Transverse colon (tissue), 4 donors: ENCODE measurements at regions not wholly inside any gene's neighbourhood (a gene's known extent, or its start where the extent isn't known, plus 50 kb on each side); places are given as distances from the start of the nearest gene placed in this dataset.

ENCODE experiments used
- DNase-seq: peaks from one replicate; pipeline ENCODE4 v3.0.0-alpha.2; 2019
- H3K27ac ChIP-seq, 4 donors: fragments of 200-600 bp; sonication (generic); 2 replicates each; pipeline ENCODE4 v1.5.1; 2016 to 2018; ENCODE audit warnings: inconsistent platforms in 4 of 4
- H3K27me3 ChIP-seq: fragments of 200-600 bp; sonication (generic); 2 replicates; pipeline ENCODE4 v1.5.1; 2017; ENCODE audit warnings: inconsistent platforms
- H3K36me3 ChIP-seq, 4 donors: fragments of 200-600 bp; sonication (generic); 2 replicates each; pipeline ENCODE4 v1.5.1; 2017 to 2019; ENCODE audit warnings: inconsistent platforms in 4 of 4
- H3K4me1 ChIP-seq, 4 donors: fragments of 200-600 bp; sonication (generic); 2 replicates each; pipeline ENCODE4 v1.5.1; 2017 to 2020; ENCODE audit warnings: inconsistent platforms in 4 of 4
- H3K4me3 ChIP-seq, 4 donors: fragments of 200-600 bp; sonication (generic); 1 replicate in 1 of 4; 2 replicates in 3 of 4; pipeline versions ENCODE4 v1.5.1 to v1.6.1; 2017 to 2019; ENCODE audit warnings: inconsistent platforms in 4 of 4
- H3K9me3 ChIP-seq, 2 donors: fragments of 200-600 bp; sonication (generic); 2 replicates each; pipeline ENCODE4 v1.5.1; 2017 to 2019; ENCODE audit warnings: inconsistent platforms in 2 of 2
- EP300 ChIP-seq: sonication (generic); formaldehyde crosslinking; IDR thresholded peaks from one replicate; pipeline ENCODE4 v1.6.1; 2017; ENCODE audit warnings: antibody characterized with exemption, low read depth
- POLR2A ChIP-seq: fragments of 450-650 bp; IDR thresholded peaks from one replicate; pipeline ENCODE4 v1.6.1; 2016; ENCODE audit warnings: antibody characterized with exemption, mild to moderate bottlenecking, moderate library complexity
- POLR2AphosphoS5 ChIP-seq, 3 donors: sonication (generic); formaldehyde crosslinking; IDR thresholded peaks; one replicate each; pipeline ENCODE4 v1.6.1; 2016; ENCODE audit warnings: antibody characterized with exemption in 3 of 3
- WGBS, 2 donors: methylation state at CpG; one replicate each; pipeline ENCODE4 v1.1.5; 2018; ENCODE audit warnings: low coverage in 1 of 2; 5-methylcytosine and 5-hydroxymethylcytosine counted together
- in situ Hi-C, 4 donors: fragments of 200-750 bp; cut with MboI; loops; one replicate each; pipeline versions ENCODE4 v1.15.0 to v1.15.1; 2017; ENCODE audit warnings: low sequenced_read_pairs in 3 of 4, low pct_ligation_motif_present in 1 of 4, low pct_unique_long_range_greater_than_20kb in 1 of 4
- intact Hi-C: fragments of 100-400 bp; cut with DNase I; formaldehyde crosslinking; loops from one replicate; pipeline ENCODE4 v1.15.1; 2023; ENCODE audit warnings: low total_unique reads
- TF ChIP-seq, protein P1 (sequence below), 5 experiments: fragments of 200-600 bp in 3 of 5; fragments of 450-650 bp in 2 of 5; sonication (generic) in 3 of 5; IDR thresholded peaks; 1 replicate in 2 of 5; 2 replicates in 3 of 5; pipeline ENCODE4 v1.5.1; 2016 to 2017; ENCODE audit warnings: antibody characterized with exemption in 5 of 5, inconsistent platforms in 3 of 5, mild to moderate bottlenecking in 2 of 5, moderate library complexity in 1 of 5

DNA sequence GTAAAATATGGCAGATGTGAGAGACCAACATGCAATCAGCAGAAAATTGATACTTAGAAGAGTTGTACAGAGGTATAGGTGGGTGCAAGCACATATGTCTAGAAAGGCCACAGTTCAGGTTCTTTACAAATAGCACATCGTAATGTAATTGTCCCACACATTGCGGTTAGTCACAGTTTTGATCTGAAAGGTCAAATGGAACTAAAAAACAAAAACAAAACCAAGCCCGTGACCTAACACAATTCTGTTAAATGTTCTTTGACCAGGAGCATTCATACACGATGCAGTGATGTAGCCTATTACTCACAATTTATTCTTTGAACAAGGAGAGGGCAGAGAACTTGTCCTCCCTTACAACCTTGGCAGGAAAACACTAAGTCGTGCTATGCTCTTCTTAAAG is 108.9 kb upstream of the MAP4K3 start:
- no peak overlapping the region for H3K27ac ChIP-seq
- in situ Hi-C loops: no loop called here
- DNase-seq: no peak
- H3K9me3 ChIP-seq: no peaks in the 10 kb centered on the region
- peaks cover 0 to 20% (median 6%) of the 10 kb centered on the region in 4 donors for H3K4me1 ChIP-seq
- 45 to 60% methylated on average over 5 of the region's 5 CpGs for WGBS, 2 donors
- no peaks in the 10 kb centered on the region for H3K36me3 ChIP-seq
- TF ChIP-seq, protein P1, sequence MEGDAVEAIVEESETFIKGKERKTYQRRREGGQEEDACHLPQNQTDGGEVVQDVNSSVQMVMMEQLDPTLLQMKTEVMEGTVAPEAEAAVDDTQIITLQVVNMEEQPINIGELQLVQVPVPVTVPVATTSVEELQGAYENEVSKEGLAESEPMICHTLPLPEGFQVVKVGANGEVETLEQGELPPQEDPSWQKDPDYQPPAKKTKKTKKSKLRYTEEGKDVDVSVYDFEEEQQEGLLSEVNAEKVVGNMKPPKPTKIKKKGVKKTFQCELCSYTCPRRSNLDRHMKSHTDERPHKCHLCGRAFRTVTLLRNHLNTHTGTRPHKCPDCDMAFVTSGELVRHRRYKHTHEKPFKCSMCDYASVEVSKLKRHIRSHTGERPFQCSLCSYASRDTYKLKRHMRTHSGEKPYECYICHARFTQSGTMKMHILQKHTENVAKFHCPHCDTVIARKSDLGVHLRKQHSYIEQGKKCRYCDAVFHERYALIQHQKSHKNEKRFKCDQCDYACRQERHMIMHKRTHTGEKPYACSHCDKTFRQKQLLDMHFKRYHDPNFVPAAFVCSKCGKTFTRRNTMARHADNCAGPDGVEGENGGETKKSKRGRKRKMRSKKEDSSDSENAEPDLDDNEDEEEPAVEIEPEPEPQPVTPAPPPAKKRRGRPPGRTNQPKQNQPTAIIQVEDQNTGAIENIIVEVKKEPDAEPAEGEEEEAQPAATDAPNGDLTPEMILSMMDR (IDR thresholded peaks at IDR 0.05): no peak
- TF ChIP-seq POLR2AphosphoS5 (IDR thresholded peaks at IDR 0.05): no peak
- TF ChIP-seq EP300: no peak
- no peak for TF ChIP-seq POLR2A
- H3K4me3 ChIP-seq: no peak overlapping the region
- no peaks in the 10 kb centered on the region for H3K27me3 ChIP-seq
- intact Hi-C loops: no loop called here

DNA sequence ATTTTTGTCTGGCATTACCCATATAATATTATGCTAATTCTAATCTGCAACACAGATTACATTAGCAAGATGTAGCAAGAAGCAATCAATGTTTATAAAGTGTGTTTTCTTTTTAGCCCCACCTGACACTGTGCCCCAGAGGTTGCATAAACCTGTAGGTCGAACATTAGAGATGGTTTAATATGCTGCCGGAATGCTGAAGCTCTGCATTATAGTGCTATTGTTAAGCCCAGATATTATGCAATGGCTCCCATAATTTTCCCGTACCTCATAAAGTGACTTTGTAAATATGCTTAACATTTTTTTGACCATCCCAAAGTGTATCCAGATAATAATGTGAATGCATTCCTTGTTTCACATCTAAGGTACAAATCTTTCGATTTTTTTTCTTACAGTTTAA is 109.3 kb upstream of the MAP4K3 start:
- intact Hi-C loops: no loop called here
- peaks cover 0 to 23% (median 8%) of the 10 kb centered on the region in 4 donors for H3K4me1 ChIP-seq
- no peak for DNase-seq
- TF ChIP-seq POLR2AphosphoS5 (IDR thresholded peaks at IDR 0.05) (no peak), POLR2A (no peak), EP300 (no peak)
- TF ChIP-seq, protein P1 (IDR thresholded peaks at IDR 0.05): no peak
- H3K27me3 ChIP-seq: no peaks in the 10 kb centered on the region
- in situ Hi-C loops: no loop called here
- no peaks in the 10 kb centered on the region for H3K9me3 ChIP-seq
- no peaks in the 10 kb centered on the region for H3K36me3 ChIP-seq
- 54 to 56% methylated on average over 3 to 4 of the region's 4 CpGs for WGBS, 2 donors
- no peak overlapping the region for H3K4me3 ChIP-seq
- no peak overlapping the region for H3K27ac ChIP-seq

DNA sequence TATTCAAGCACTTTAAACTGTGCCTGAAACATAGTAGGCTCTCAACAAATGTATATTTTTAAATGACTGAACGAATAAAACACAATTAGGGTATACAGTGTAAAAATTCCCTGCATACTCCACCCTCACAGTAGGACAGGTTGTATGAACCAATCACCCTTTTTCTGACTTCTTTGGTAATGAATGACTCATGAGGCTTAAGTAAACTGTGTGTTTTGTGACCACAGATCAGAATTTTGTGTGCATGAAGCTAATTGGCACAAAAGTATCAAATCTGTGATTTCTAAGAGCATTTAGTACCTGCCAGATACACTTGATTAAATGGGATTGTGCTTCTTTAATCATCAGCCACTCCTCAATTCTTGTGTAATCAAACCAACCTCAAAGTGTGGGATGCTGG is 109.9 kb upstream of the MAP4K3 start:
- Histone ChIP-seq H3K36me3 (no peaks in the 10 kb centered on the region), H3K27me3 (no peaks in the 10 kb centered on the region), H3K27ac (no peak overlapping the region), H3K4me1 (peaks cover 0 to 23% (median 9%) of the 10 kb centered on the region in 4 donors), H3K4me3 (no peak overlapping the region), H3K9me3 (no peaks in the 10 kb centered on the region)
- no peak for TF ChIP-seq POLR2A
- no peak for TF ChIP-seq POLR2AphosphoS5 (IDR thresholded peaks at IDR 0.05)
- DNase-seq: no peak
- in situ Hi-C loops (no loop called here), intact Hi-C loops (no loop called here)
- 76 to 86% methylated on average over 1 of the region's 1 CpG for WGBS, 2 donors

DNA sequence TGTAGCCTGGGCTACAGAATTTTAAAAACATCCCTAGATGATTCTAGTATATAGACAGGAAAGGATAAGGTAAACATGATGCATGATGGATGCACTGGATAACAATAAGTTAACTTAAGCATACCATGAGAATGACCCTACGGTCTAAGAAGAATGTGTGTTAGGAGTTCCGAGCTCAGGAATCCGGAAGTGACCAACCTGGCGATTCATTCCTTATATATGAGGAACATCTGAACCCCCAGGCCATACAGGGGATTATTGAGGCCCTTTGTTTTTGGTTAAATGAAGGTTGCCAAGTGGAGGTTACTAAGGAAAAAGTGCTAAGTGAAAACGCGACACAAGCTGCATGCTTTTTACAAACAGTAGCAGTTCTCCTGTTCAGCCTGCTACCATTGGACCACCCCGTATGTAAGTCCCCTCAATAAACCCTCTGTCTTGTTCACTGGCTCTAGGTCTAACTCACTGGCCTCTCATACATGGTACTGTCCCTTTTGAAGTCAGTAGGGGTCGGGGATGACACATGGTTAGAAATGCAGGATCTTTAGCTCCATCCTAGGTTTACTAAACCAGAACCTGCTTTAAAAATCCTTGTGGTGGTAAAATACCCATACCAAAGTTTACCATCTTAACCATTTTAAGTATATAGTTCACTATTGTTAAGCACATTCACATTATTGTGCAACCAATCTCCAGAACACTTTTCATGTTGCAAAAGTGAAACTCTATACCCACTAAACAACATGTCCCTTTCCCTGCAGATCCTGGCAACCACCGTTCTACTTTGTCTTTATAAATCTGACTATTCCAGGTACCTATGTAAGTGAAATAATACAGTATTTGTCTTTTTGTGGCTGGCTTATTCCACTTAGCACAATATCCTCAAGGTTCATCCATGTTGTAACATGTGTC is 111.0 kb upstream of the MAP4K3 start:
- in situ Hi-C loops: no loop called here
- no peak for DNase-seq
- H3K9me3 ChIP-seq: no peaks in the 10 kb centered on the region
- H3K27ac ChIP-seq: no peak overlapping the region
- intact Hi-C loops: no loop called here
- H3K4me3 ChIP-seq: no peak overlapping the region
- no peaks in the 10 kb centered on the region for H3K27me3 ChIP-seq
- 89% methylated on average over 5 to 9 of the region's 9 CpGs for WGBS, 2 donors
- no peaks in the 10 kb centered on the region for H3K36me3 ChIP-seq
- H3K4me1 ChIP-seq: peaks cover 0 to 23% (median 9%) of the 10 kb centered on the region in 4 donors
- no peak for TF ChIP-seq POLR2AphosphoS5 (IDR thresholded peaks at IDR 0.05)

DNA sequence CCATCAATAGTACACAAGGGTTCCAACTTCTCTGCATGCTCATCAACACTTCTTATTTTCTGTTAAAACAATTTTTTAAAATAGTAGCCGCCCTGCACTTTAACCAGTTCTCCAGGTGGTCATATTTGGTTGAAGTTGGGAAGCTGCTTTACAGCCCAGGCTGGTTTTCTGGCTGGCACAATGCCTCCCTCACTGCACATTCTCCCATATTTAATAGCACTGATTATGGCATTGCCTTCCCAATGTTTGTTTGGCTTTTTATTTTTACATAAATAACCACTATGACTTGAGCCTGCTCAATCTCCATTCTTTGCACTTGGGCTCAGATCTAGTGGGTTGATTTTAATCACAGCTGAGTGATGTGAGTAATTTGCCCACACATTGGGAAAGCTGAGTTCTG is 111.9 kb upstream of the MAP4K3 start:
- H3K4me3 ChIP-seq: no peak overlapping the region
- no peaks in the 10 kb centered on the region for H3K9me3 ChIP-seq
- no peak for DNase-seq
- intact Hi-C loops (no loop called here), in situ Hi-C loops (no loop called here)
- H3K4me1 ChIP-seq: peaks cover 0 to 23% (median 9%) of the 10 kb centered on the region in 4 donors
- H3K27ac ChIP-seq: no peak overlapping the region
- H3K27me3 ChIP-seq: no peaks in the 10 kb centered on the region
- TF ChIP-seq, protein P1 (IDR thresholded peaks at IDR 0.05): no peak
- TF ChIP-seq EP300 (no peak), POLR2AphosphoS5 (IDR thresholded peaks at IDR 0.05) (no peak), POLR2A (no peak)
- WGBS, 2 donors: 80 to 85% methylated on average over 1 of the region's 1 CpG
- H3K36me3 ChIP-seq: no peaks in the 10 kb centered on the region
